Right lobe of liver (tissue), 6 donors: ENCODE measurements at regions not wholly inside any gene's neighbourhood (a gene's known extent, or its start where the extent isn't known, plus 50 kb on each side); places are given as distances from the start of the nearest gene placed in this dataset.
"Not testable (repeated sequence)": the region's sequence is repeated elsewhere in the genome, so short reads cannot be mapped to it uniquely, and the experiment has no call there.

Experiments
- ATAC-seq, 4 donors: fragments of 200-7000 bp; cut with Tn5 transposase; one replicate each; pipeline ENCODE4 v1.9.1; 2020; ENCODE audit warnings: mild to moderate bottlenecking in 4 of 4, moderate library complexity in 4 of 4
- DNase-seq, 3 donors: peaks; one replicate each; pipeline ENCODE4 v3.0.0-alpha.2; 2020
- H3K27ac ChIP-seq, 3 donors: fragments of 200-600 bp; one replicate each; pipeline ENCODE4 v1.8.0; 2022
- H3K27me3 ChIP-seq, 2 donors: fragments of 200-600 bp; one replicate each; pipeline ENCODE4 v1.8.0; 2022
- H3K36me3 ChIP-seq, 4 donors: fragments of 200-600 bp; sonication (generic) in 1 of 4; one replicate each; pipeline versions ENCODE4 v1.5.1 to v1.8.0; 2017 to 2022; ENCODE audit warnings: control low read depth in 1 of 4
- H3K4me1 ChIP-seq, 4 donors: fragments of 200-600 bp; sonication (generic) in 1 of 4; one replicate each; pipeline versions ENCODE4 v1.5.1 to v1.8.0; 2017 to 2022; ENCODE audit warnings: control low read depth in 1 of 4
- H3K4me3 ChIP-seq, 3 donors: fragments of 200-600 bp; one replicate each; pipeline ENCODE4 v1.8.0; 2022
- H3K9me3 ChIP-seq, 4 donors: fragments of 200-600 bp; sonication (generic) in 1 of 4; one replicate each; pipeline versions ENCODE4 v1.5.1 to v1.8.0; 2017 to 2022; ENCODE audit warnings: control low read depth in 1 of 4
- CTCF ChIP-seq, 4 donors: fragments of 200-600 bp in 3 of 4; fragments of 450-650 bp in 1 of 4; IDR thresholded peaks; one replicate each; pipeline versions ENCODE4 v1.5.1 to v1.8.0; 2016 to 2022; ENCODE audit warnings: antibody characterized with exemption in 4 of 4, mild to moderate bottlenecking in 2 of 4
- POLR2A ChIP-seq: fragments of 450-650 bp; IDR thresholded peaks from one replicate; pipeline ENCODE4 v1.6.1; 2017; ENCODE audit warnings: antibody characterized with exemption, mild to moderate bottlenecking
- WGBS: methylation state at CpG from one replicate; pipeline ENCODE4 v1.1.6; 2018; ENCODE audit warnings: low coverage, low lambda C conversion rate; ENCODE audit not compliant: insufficient coverage; ENCODE audit errors: missing lambda C conversion rate; 5-methylcytosine and 5-hydroxymethylcytosine counted together
- intact Hi-C, 2 donors: fragments of 100-400 bp; cut with DNase I; formaldehyde crosslinking; loops; one replicate each; pipeline versions ENCODE4 v1.11.2 to v1.14.1; 2022
- donor health status: DM: no; HTN: yes; CAD: no.
- donor health status: DM: no; HTN: no; CAD: no.
- donor health status: DM: no; HTN: no; CAD: no.
- donor health status: DM: no; HTN: yes; CAD: no.
- donor health status: DM: no; HTN: yes; CAD: no.

- 46% methylated on average over 14 of the region's 14 CpGs for WGBS
- DNase-seq = no peak
- H3K27ac ChIP-seq = no peak overlapping the region
- ATAC-seq = no peak
- no peak overlapping the region for H3K4me3 ChIP-seq
- TF ChIP-seq CTCF (IDR thresholded peaks at IDR 0.05) = no peak
- no peak for TF ChIP-seq POLR2A
- intact Hi-C loops = no loop called here
- no peaks in the 10 kb centered on the region for H3K27me3 ChIP-seq
- no peaks in the 10 kb centered on the region for H3K9me3 ChIP-seq
- no peaks in the 10 kb centered on the region for H3K36me3 ChIP-seq
- no peaks in the 10 kb centered on the region for H3K4me1 ChIP-seq
Measured at GRCh38 chr12:131274906-131275305, 321.2 kb downstream of the ADGRD1 start.

- no peaks in the 10 kb centered on the region for H3K4me1 ChIP-seq
- DNase-seq = peak in 2 of 3 donors; percentile 12 to 39
- intact Hi-C loops = no loop called here
- no peak overlapping the region for H3K27ac ChIP-seq
- 70% methylated on average over 3 of the region's 6 CpGs for WGBS
- H3K27me3 ChIP-seq = no peaks in the 10 kb centered on the region
- H3K36me3 ChIP-seq = no peaks in the 10 kb centered on the region
- no peak overlapping the region for H3K4me3 ChIP-seq
- TF ChIP-seq CTCF (IDR thresholded peaks at IDR 0.05) (no peak), POLR2A (no peak)
- H3K9me3 ChIP-seq = no peaks in the 10 kb centered on the region
- ATAC-seq = no peak
Measured at GRCh38 chr12:131275824-131276223, 322.1 kb downstream of the ADGRD1 start.

- TF ChIP-seq POLR2A (no peak), CTCF (IDR thresholded peaks at IDR 0.05) (no peak)
- intact Hi-C loops = no loop called here
- no peaks in the 10 kb centered on the region for H3K9me3 ChIP-seq
- H3K36me3 ChIP-seq = no peaks in the 10 kb centered on the region
- WGBS = 24% methylated on average over 2 of the region's 14 CpGs
- no peaks in the 10 kb centered on the region for H3K4me1 ChIP-seq
- DNase-seq (peak in 2 of 3 donors; percentile 8 to 29), ATAC-seq (no peak)
- H3K4me3 ChIP-seq = no peak overlapping the region
- H3K27me3 ChIP-seq = no peaks in the 10 kb centered on the region
- H3K27ac ChIP-seq = no peak overlapping the region
Measured at GRCh38 chr12:131276501-131277185, 322.9 kb downstream of the ADGRD1 start.

- ATAC-seq, intact Hi-C loops, H3K36me3 ChIP-seq, H3K4me3 ChIP-seq, H3K9me3 ChIP-seq, H3K27ac ChIP-seq, H3K27me3 ChIP-seq, H3K4me1 ChIP-seq: not testable (repeated sequence)
- DNase-seq = peak; percentile 7 to 35 (median 15)
- 53% methylated on average over 6 of the region's 18 CpGs for WGBS
Measured at GRCh38 chr12:131277186-131278091, 323.7 kb downstream of the ADGRD1 start.

GRCh38 chr12:131278451-131279115 is 324.9 kb downstream of the ADGRD1 start:
- H3K4me1 ChIP-seq, H3K9me3 ChIP-seq, H3K4me3 ChIP-seq, H3K27me3 ChIP-seq, ATAC-seq, H3K27ac ChIP-seq, H3K36me3 ChIP-seq, intact Hi-C loops: not testable (repeated sequence)
- peak; percentile 18 to 45 (median 44) for DNase-seq
- WGBS = no CpG with 5 or more reads among the region's 22 CpGs
